ENCODE measurements at regions not wholly inside any gene's neighbourhood (a gene's known extent, or its start where the extent isn't known, plus 50 kb on each side); places are given as distances from the start of the nearest gene placed in this dataset.
"Not testable (repeated sequence)": the region's sequence is repeated elsewhere in the genome, so short reads cannot be mapped to it uniquely, and the experiment has no call there.

DNA sequence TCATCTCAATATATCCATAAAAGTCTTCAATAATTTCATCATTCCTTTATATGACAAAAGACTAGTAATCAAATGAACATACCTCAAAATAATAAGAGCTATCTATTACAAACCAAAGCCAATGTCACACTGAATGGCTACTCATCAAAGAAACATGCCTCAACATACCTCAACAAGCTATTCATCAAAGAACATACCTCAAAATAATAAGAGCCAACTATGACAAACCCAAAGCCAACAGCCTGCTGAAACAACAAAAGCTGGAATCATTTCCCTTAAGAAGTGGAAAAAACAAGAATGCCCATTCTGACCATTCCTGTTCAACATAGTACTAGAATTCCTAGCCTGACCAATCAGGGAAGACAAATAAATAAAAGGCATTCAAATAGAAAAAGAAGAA lies 1373.7 kb downstream of the BRINP3 start:
- Histone ChIP-seq H3K4me1 (ENCODE audit: control insufficient read depth in 3 of 3, insufficient read depth in 3 of 3, low read length in 3 of 3) (no peaks in the 10 kb centered on the region), H3K27ac (ENCODE audit: low read depth, low read length) (no peak overlapping the region), H3K36me3 (ENCODE audit: control insufficient read depth in 3 of 3, insufficient read depth in 3 of 3, low read length in 3 of 3) (no peaks in the 10 kb centered on the region), H3K9ac (ENCODE audit: low read depth in 1 of 3, low read length in 3 of 3) (no peak overlapping the region), H3K4me3 (ENCODE audit: low read length in 3 of 3) (no peak overlapping the region), H3K27me3 (ENCODE audit: control insufficient read depth in 3 of 3, insufficient read depth in 3 of 3, low read length in 3 of 3) (no peaks in the 10 kb centered on the region), H3K9me3 (ENCODE audit: control insufficient read depth in 3 of 3, low read length in 3 of 3) (no peaks in the 10 kb centered on the region)

GRCh38 chr1:189117072-189117770 lies 1360.4 kb downstream of the BRINP3 start:
- no peaks in the 10 kb centered on the region for H3K27me3 ChIP-seq (ENCODE audit: control insufficient read depth in 3 of 3, insufficient read depth in 3 of 3, low read length in 3 of 3)
- H3K9me3 ChIP-seq (ENCODE audit: control insufficient read depth in 3 of 3, low read length in 3 of 3): no peaks in the 10 kb centered on the region
- no peak overlapping the region for H3K27ac ChIP-seq (ENCODE audit: low read depth, low read length)
- H3K9ac ChIP-seq (ENCODE audit: low read depth in 1 of 3, low read length in 3 of 3): no peak overlapping the region
- no peak overlapping the region for H3K4me3 ChIP-seq (ENCODE audit: low read length in 3 of 3)
- H3K36me3 ChIP-seq (ENCODE audit: control insufficient read depth in 3 of 3, insufficient read depth in 3 of 3, low read length in 3 of 3): no peaks in the 10 kb centered on the region
- H3K4me1 ChIP-seq (ENCODE audit: control insufficient read depth in 3 of 3, insufficient read depth in 3 of 3, low read length in 3 of 3): no peaks in the 10 kb centered on the region

DNA sequence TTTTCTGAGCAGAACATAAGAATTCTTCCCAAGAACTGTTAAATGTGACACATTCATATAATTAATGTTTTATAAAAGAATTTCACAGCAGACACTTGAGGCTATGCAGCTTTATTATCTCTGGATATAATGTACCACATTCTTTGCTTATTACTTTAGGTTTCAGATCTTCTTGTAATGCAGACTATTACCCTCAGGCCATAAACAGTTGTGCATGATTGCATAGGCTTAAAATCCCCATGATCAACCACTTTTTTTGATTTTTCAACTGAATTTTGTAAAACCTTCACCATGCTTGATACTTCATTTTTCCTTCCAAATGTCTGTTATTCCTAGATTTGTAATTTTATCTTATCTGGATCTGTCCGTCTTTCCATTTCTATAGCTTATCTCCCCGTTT lies 1355.7 kb downstream of the BRINP3 start:
- no peaks in the 10 kb centered on the region for H3K27me3 ChIP-seq (ENCODE audit: control insufficient read depth in 3 of 3, insufficient read depth in 3 of 3, low read length in 3 of 3)
- H3K36me3 ChIP-seq (ENCODE audit: control insufficient read depth in 3 of 3, insufficient read depth in 3 of 3, low read length in 3 of 3): no peaks in the 10 kb centered on the region
- H3K9ac ChIP-seq (ENCODE audit: low read depth in 1 of 3, low read length in 3 of 3): no peak overlapping the region
- H3K4me3 ChIP-seq (ENCODE audit: low read length in 3 of 3): no peak overlapping the region
- H3K4me1 ChIP-seq (ENCODE audit: control insufficient read depth in 3 of 3, insufficient read depth in 3 of 3, low read length in 3 of 3): no peaks in the 10 kb centered on the region
- H3K9me3 ChIP-seq (ENCODE audit: control insufficient read depth in 3 of 3, low read length in 3 of 3): peaks cover 0 to 3% (median 2%) of the 10 kb centered on the region in 3 donors
- H3K27ac ChIP-seq (ENCODE audit: low read depth, low read length): no peak overlapping the region

- peaks cover 0 to 3% (median 2%) of the 10 kb centered on the region in 3 donors for H3K9me3 ChIP-seq (ENCODE audit: control insufficient read depth in 3 of 3, low read length in 3 of 3)
- H3K27ac ChIP-seq (ENCODE audit: low read depth, low read length): no peak overlapping the region
- H3K27me3 ChIP-seq (ENCODE audit: control insufficient read depth in 3 of 3, insufficient read depth in 3 of 3, low read length in 3 of 3): no peaks in the 10 kb centered on the region
- no peaks in the 10 kb centered on the region for H3K4me1 ChIP-seq (ENCODE audit: control insufficient read depth in 3 of 3, insufficient read depth in 3 of 3, low read length in 3 of 3)
- no peak overlapping the region for H3K4me3 ChIP-seq (ENCODE audit: low read length in 3 of 3)
- no peak overlapping the region for H3K9ac ChIP-seq (ENCODE audit: low read depth in 1 of 3, low read length in 3 of 3)
- H3K36me3 ChIP-seq (ENCODE audit: control insufficient read depth in 3 of 3, insufficient read depth in 3 of 3, low read length in 3 of 3): no peaks in the 10 kb centered on the region
These were observed 1352.0 kb downstream of the BRINP3 start for GRCh38 chr1:189125694-189126093.

DNA sequence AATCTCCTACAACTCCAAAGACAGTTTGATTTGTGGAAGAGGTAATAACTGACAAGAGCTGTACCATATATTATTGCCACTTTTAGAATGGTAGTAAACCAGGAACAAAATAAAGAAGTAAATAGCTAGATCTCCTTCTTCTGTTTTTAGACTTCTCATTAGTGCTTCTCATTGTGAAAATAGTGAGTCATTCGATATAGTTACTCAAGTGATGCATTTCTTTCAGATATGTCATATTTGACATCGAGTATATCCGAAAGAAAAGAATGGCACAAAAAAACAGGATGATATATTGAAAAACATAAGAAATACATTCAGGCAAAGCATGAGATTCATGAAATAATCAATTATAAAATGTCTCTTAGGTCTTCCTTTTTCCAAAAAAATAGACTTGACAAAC lies 1346.1 kb downstream of the BRINP3 start:
- Histone ChIP-seq H3K27ac (ENCODE audit: low read depth, low read length) (no peak overlapping the region), H3K9me3 (ENCODE audit: control insufficient read depth in 3 of 3, low read length in 3 of 3) (no peaks in the 10 kb centered on the region), H3K4me3 (ENCODE audit: low read length in 3 of 3) (no peak overlapping the region), H3K9ac (ENCODE audit: low read depth in 1 of 3, low read length in 3 of 3) (no peak overlapping the region), H3K4me1 (ENCODE audit: control insufficient read depth in 3 of 3, insufficient read depth in 3 of 3, low read length in 3 of 3) (no peaks in the 10 kb centered on the region), H3K27me3 (ENCODE audit: control insufficient read depth in 3 of 3, insufficient read depth in 3 of 3, low read length in 3 of 3) (no peaks in the 10 kb centered on the region), H3K36me3 (ENCODE audit: control insufficient read depth in 3 of 3, insufficient read depth in 3 of 3, low read length in 3 of 3) (no peaks in the 10 kb centered on the region)

DNA sequence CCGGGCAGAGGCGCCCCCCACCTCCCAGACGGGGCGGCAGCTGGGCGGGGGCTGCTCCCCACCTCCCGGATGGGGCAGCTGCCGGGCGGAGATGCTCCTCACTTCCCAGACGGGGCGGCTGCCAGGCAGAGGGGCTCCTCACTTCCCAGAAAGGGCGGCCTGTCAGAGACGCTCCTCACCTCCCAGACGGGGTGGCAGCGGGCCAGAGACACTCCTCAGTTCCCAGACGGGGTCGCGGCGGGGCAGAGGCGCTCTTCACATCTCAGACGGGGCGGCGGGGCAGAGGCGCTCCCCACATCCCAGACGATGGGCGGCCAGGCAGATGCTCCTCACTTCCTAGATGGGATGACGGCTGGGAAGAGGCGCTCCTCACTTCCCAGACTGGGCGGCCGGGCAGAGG lies 1337.9 kb downstream of the BRINP3 start:
- not testable (repeated sequence) for H3K27me3 ChIP-seq (ENCODE audit: control insufficient read depth in 3 of 3, insufficient read depth in 3 of 3, low read length in 3 of 3); H3K9me3 ChIP-seq (ENCODE audit: control insufficient read depth in 3 of 3, low read length in 3 of 3); H3K9ac ChIP-seq (ENCODE audit: low read depth in 1 of 3, low read length in 3 of 3); H3K36me3 ChIP-seq (ENCODE audit: control insufficient read depth in 3 of 3, insufficient read depth in 3 of 3, low read length in 3 of 3); H3K27ac ChIP-seq (ENCODE audit: low read depth, low read length); H3K4me1 ChIP-seq (ENCODE audit: control insufficient read depth in 3 of 3, insufficient read depth in 3 of 3, low read length in 3 of 3); H3K4me3 ChIP-seq (ENCODE audit: low read length in 3 of 3)

DNA sequence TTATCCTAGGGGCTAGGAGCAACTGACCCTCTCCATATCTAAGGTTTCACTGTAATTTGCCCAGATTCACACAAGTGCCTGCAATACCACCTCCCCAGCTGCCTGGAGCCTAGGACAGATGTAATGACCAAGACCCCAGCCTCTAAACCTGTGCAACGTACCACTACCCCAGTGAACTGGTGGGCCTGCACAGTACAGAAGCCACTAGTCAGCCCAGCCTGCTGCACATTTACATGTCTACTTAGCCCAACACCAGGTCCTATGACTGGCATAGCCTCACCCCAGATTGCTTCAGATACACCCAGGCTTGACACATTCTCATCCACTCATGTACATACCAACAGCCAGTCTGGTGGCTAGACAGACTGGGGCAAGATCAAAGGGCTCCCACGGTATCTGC lies 1336.6 kb downstream of the BRINP3 start:
- no peak overlapping the region for H3K9ac ChIP-seq (ENCODE audit: low read depth in 1 of 3, low read length in 3 of 3)
- H3K4me3 ChIP-seq (ENCODE audit: low read length in 3 of 3): no peak overlapping the region
- H3K27me3 ChIP-seq (ENCODE audit: control insufficient read depth in 3 of 3, insufficient read depth in 3 of 3, low read length in 3 of 3): no peaks in the 10 kb centered on the region
- no peaks in the 10 kb centered on the region for H3K9me3 ChIP-seq (ENCODE audit: control insufficient read depth in 3 of 3, low read length in 3 of 3)
- H3K27ac ChIP-seq (ENCODE audit: low read depth, low read length): no peak overlapping the region
- H3K36me3 ChIP-seq (ENCODE audit: control insufficient read depth in 3 of 3, insufficient read depth in 3 of 3, low read length in 3 of 3): no peaks in the 10 kb centered on the region
- H3K4me1 ChIP-seq (ENCODE audit: control insufficient read depth in 3 of 3, insufficient read depth in 3 of 3, low read length in 3 of 3): no peaks in the 10 kb centered on the region

- Histone ChIP-seq H3K27ac (ENCODE audit: low read depth, low read length) (no peak overlapping the region), H3K27me3 (ENCODE audit: control insufficient read depth in 3 of 3, insufficient read depth in 3 of 3, low read length in 3 of 3) (no peaks in the 10 kb centered on the region), H3K9me3 (ENCODE audit: control insufficient read depth in 3 of 3, low read length in 3 of 3) (no peaks in the 10 kb centered on the region), H3K4me3 (ENCODE audit: low read length in 3 of 3) (no peak overlapping the region), H3K4me1 (ENCODE audit: control insufficient read depth in 3 of 3, insufficient read depth in 3 of 3, low read length in 3 of 3) (no peaks in the 10 kb centered on the region), H3K9ac (ENCODE audit: low read depth in 1 of 3, low read length in 3 of 3) (no peak overlapping the region), H3K36me3 (ENCODE audit: control insufficient read depth in 3 of 3, insufficient read depth in 3 of 3, low read length in 3 of 3) (no peaks in the 10 kb centered on the region)
These were observed 1327.9 kb downstream of the BRINP3 start for GRCh38 chr1:189149547-189150375.

- Histone ChIP-seq H3K36me3 (ENCODE audit: control insufficient read depth in 3 of 3, insufficient read depth in 3 of 3, low read length in 3 of 3) (no peaks in the 10 kb centered on the region), H3K4me3 (ENCODE audit: low read length in 3 of 3) (no peak overlapping the region), H3K4me1 (ENCODE audit: control insufficient read depth in 3 of 3, insufficient read depth in 3 of 3, low read length in 3 of 3) (no peaks in the 10 kb centered on the region), H3K9me3 (ENCODE audit: control insufficient read depth in 3 of 3, low read length in 3 of 3) (no peaks in the 10 kb centered on the region), H3K27ac (ENCODE audit: low read depth, low read length) (no peak overlapping the region), H3K27me3 (ENCODE audit: control insufficient read depth in 3 of 3, insufficient read depth in 3 of 3, low read length in 3 of 3) (no peaks in the 10 kb centered on the region), H3K9ac (ENCODE audit: low read depth in 1 of 3, low read length in 3 of 3) (no peak overlapping the region)
These were observed 1327.0 kb downstream of the BRINP3 start for GRCh38 chr1:189150624-189151023.

DNA sequence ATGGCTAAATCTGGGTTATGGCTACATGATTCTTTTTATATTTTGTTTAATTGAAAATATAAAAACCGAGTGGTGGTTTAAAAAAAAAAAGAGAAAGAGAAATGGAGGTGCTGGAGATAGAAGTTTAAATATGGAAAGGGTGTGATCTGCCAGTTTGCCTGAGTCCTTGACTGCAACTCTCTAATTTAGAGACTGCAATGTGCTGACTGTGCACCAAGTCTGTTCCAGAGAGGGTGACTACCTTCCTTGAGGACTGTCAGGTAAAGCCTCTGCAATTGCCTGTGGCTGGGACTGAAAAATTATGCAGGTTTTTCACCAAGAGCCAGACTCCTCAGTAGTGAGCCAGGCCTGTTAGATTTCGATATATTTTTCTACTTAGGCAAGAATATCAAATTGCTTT lies 1326.3 kb downstream of the BRINP3 start:
- no peaks in the 10 kb centered on the region for H3K4me1 ChIP-seq (ENCODE audit: control insufficient read depth in 3 of 3, insufficient read depth in 3 of 3, low read length in 3 of 3)
- H3K36me3 ChIP-seq (ENCODE audit: control insufficient read depth in 3 of 3, insufficient read depth in 3 of 3, low read length in 3 of 3): no peaks in the 10 kb centered on the region
- no peak overlapping the region for H3K9ac ChIP-seq (ENCODE audit: low read depth in 1 of 3, low read length in 3 of 3)
- no peak overlapping the region for H3K27ac ChIP-seq (ENCODE audit: low read depth, low read length)
- H3K4me3 ChIP-seq (ENCODE audit: low read length in 3 of 3): no peak overlapping the region
- H3K27me3 ChIP-seq (ENCODE audit: control insufficient read depth in 3 of 3, insufficient read depth in 3 of 3, low read length in 3 of 3): no peaks in the 10 kb centered on the region
- H3K9me3 ChIP-seq (ENCODE audit: control insufficient read depth in 3 of 3, low read length in 3 of 3): no peaks in the 10 kb centered on the region

All from skeletal muscle tissue (tissue), 3 donors.